NOMO-1 treated with DMSO at 0.1 percent for 48 hours (cell line): ENCODE measurements at regions not wholly inside any gene's neighbourhood (a gene's known extent, or its start where the extent isn't known, plus 50 kb on each side); places are given as distances from the start of the nearest gene placed in this dataset.

Source experiments
- DNase-seq: peaks from one replicate; lab custom pipeline; 2025; ENCODE audit not compliant: unreplicated experiment; lab: John Stamatoyannopoulos, UW

GRCh38 chr6:16857969-16858592 is 96.8 kb upstream of the ATXN1 start:
- no peak for DNase-seq

- peak; percentile 89 for DNase-seq
These were observed 94.2 kb upstream of the ATXN1 start for GRCh38 chr6:16855460-16855859.

GRCh38 chr6:16854986-16855385 is 93.7 kb upstream of the ATXN1 start:
- peak; percentile 57 for DNase-seq

DNA sequence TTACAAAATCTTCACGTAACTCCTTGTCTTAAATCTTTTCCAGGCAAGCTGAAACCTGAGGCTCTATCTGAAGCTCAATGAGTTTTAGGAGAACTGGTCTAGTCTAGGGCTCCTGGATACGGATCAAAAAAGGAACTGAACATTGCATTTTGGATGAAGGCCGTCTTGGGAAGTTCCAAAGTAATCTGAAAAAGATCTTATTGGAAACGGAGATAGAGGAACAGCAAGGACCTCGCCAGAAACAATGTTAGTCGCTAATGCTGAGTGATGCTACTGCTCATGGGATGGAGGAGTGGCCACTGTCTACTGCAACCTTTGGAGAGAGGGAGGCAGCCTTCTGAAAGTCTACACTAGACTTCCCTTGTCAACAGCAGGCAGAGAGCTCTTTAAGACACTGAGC is 91.4 kb upstream of the ATXN1 start:
- no peak for DNase-seq

- DNase-seq, result peak; percentile 95
These were observed 90.5 kb upstream of the ATXN1 start for GRCh38 chr6:16851758-16852157.

- no peak for DNase-seq
These were observed 89.8 kb upstream of the ATXN1 start for GRCh38 chr6:16851044-16851540.

GRCh38 chr6:16850681-16851026 is 89.4 kb upstream of the ATXN1 start:
- DNase-seq, result peak; percentile 33

- peak; percentile 46 for DNase-seq
These were observed 88.9 kb upstream of the ATXN1 start for GRCh38 chr6:16849988-16850680.

GRCh38 chr6:16849280-16849987 is 88.2 kb upstream of the ATXN1 start:
- peak; percentile 65 for DNase-seq

DNA sequence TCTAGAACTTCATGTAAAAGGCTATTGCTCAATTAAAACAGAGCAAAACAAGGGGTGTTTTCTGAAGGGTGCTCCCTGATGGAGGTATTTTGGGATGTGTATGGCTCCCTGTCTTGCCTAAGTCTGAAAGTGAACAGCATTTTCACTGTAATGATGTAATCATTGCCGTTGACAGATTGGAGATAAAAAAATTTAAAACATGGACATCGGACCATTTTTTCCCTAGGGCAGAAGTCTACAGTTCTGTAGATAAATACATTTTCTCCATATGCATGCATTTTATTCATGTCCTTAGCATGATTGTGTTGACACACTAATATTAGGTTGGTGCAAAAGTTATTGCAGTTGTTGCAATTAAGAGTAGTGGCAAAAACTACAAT is 85.1 kb upstream of the ATXN1 start:
- DNase-seq, result no peak

DNA sequence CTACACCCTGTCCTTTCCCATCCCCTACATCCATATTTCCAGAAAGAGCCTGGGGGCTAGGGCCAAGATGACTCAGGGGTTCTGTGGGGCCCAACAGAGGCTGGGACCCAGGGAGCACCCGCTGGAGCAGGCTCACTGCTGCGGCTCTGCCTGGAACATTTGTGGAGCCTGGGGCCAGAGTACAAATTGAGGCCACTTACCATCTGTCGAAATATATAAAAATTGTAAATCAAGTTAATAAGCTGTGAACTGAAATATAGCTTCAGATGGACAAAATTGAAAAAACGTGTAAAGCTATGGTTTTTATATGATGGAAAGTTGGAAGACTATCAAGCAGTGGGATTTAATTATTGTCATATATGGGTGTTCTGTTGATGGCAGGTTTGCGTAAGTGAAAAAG is 82.9 kb upstream of the ATXN1 start:
- no peak for DNase-seq

- no peak for DNase-seq
These were observed 81.4 kb upstream of the ATXN1 start for GRCh38 chr6:16842676-16843075.

DNA sequence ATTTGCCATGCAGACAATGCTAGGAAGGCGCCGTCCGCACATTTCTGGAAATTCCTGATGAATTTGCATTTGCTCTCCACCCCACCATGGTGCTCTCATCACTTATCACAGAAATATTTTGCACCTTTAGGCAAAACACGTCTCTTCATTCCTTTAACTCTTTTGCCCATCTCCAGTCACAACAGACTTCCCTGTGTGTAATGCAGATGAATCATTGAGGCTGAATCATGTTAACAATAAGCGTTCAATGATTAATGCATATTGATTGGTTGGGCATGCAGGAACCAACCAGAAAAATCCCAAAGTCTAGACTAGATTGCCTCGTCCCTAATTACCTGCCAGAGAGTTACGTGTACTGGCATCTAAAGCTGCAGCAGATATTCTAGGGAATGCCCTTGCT is 80.0 kb upstream of the ATXN1 start:
- DNase-seq, result no peak

DNA sequence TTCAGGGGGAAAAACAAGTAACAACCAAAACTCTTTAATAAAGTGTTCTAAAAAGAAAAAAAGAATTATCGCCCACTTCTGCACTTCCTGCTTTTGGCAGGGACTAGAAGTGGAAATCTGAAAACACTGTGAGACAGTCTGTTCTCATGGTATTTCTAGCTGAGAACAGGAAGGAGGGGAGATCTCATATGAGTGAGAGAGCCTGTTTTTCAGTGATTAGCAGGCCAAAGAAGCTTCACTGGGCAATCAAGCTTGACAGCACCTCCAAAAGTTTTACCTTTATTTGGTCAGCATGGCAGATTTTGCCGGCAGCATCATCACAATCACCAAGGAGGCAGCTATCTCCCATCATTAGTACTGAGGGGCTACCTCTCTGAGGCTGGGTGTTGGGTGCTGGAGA is 79.5 kb upstream of the ATXN1 start:
- DNase-seq, result no peak

DNA sequence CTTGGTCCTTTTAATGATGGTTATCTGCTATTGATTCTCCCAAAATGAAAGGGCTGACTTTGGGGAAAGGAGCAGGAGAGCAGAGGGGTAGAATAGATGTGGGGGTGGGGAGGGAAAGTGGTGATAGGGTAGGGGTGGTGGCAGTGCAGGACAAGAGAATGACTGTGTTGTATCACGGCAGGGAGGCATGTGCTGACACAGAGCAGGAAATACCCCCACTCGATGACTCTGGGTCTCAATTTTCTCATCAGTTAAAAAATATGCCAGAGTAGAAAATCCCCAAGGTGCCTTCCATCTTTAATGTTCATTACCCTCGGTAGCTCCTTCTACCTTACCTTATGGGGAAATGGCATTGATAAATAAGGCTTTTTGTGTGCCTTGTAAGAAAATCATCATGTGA is 79.0 kb upstream of the ATXN1 start:
- DNase-seq, result no peak

DNA sequence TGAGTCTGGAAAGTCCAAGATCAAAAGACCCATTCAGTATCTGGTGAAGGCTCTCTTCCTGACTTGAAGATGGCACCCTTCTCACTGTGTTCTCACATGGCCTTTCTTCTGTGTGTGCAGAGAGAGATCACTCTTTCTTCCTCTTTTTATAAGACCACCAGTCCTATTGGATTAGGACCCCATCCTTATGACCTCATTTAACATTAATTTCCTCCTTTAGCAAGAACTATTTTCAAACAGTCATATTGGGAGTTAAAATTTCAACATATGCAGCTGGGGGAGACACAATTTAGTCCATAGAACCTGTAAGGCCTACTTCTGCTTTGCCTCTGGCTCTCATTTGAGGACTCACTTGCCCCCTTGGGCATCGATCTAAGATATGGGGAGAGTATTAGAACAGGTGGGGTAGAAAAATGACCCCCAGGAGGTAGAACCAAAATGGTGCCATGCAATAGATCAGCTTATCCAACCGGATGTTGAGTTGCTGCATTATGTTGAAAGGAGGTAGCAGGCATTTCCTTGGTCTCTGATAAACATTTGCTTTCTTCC is 78.4 kb upstream of the ATXN1 start:
- peak; percentile 28 for DNase-seq

DNA sequence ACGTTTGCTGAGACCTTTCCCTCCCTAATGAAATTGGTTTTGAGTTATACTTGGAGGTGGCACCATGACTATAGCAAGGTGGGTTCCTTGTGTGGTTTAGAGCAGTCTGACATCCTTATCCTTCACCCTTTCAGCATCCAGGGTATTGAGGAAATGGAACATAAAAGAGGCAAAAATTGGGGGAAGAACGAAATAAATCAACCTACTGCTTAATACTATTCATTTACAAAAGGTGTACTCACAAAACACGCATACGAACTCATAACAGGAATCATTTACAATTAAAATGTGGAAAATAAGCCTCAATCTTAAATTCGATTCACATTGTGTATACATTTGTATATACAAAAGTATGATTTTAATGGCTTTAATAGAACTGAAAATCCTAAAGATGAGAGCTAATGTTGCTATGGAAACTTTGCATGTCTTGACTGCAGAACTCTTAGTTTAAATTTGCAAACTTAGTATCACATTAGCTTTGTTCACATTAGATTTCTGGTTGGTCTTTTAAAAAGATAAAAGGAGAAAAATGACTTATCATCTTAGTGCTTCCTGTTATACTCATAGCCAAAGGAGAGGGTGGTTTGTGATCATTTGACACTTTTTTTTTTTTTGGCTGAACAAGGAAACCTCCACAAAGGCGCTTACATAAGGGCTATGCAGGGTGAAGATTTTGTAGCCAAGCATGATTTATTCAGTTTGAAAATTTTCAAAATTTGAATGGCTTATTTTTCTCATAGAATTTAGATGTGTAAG is 76.1 kb upstream of the ATXN1 start:
- DNase-seq, result peak; percentile 14

GRCh38 chr6:16836144-16836981 is 75.1 kb upstream of the ATXN1 start:
- no peak for DNase-seq

- no peak for DNase-seq
These were observed 73.0 kb upstream of the ATXN1 start for GRCh38 chr6:16834242-16834641.

GRCh38 chr6:16832721-16833120 is 71.5 kb upstream of the ATXN1 start:
- DNase-seq, result no peak
